HG02798 (cell line): ENCODE measurements at regions not wholly inside any gene's neighbourhood (a gene's known extent, or its start where the extent isn't known, plus 50 kb on each side); places are given as distances from the start of the nearest gene placed in this dataset.

Source experiments
- ATAC-seq: cut with Tn5 transposase; IDR thresholded peaks from one replicate; pipeline ENCODE4 v1.9.1; 2021; ENCODE audit warnings: mild to moderate bottlenecking; ENCODE audit not compliant: unreplicated experiment, poor library complexity

GRCh38 chr4:28916585-28916984 lies 1803.6 kb upstream of the PCDH7 start:
- ATAC-seq = no peak

GRCh38 chr4:28918871-28919270 lies 1801.3 kb upstream of the PCDH7 start:
- ATAC-seq = no peak

- no peak for ATAC-seq
Observed at GRCh38 chr4:28921886-28922285, 1798.3 kb upstream of the PCDH7 start.

GRCh38 chr4:28926156-28926555 lies 1794.0 kb upstream of the PCDH7 start:
- ATAC-seq = no peak

- no peak for ATAC-seq
Observed at GRCh38 chr4:28942631-28943030, 1777.5 kb upstream of the PCDH7 start.

GRCh38 chr4:28947374-28947773 lies 1772.8 kb upstream of the PCDH7 start:
- no peak for ATAC-seq

GRCh38 chr4:28948501-28948900 lies 1771.7 kb upstream of the PCDH7 start:
- no peak for ATAC-seq

- ATAC-seq = no peak
Observed at GRCh38 chr4:28966982-28967381, 1753.2 kb upstream of the PCDH7 start.

- no peak for ATAC-seq
Observed at GRCh38 chr4:28973587-28974350, 1746.4 kb upstream of the PCDH7 start.

- no peak for ATAC-seq
Observed at GRCh38 chr4:28976369-28976768, 1743.8 kb upstream of the PCDH7 start.

GRCh38 chr4:29002151-29002550 lies 1718.0 kb upstream of the PCDH7 start:
- ATAC-seq = no peak

- no peak for ATAC-seq
Observed at GRCh38 chr4:29005838-29006237, 1714.3 kb upstream of the PCDH7 start.

GRCh38 chr4:29009908-29010307 lies 1710.3 kb upstream of the PCDH7 start:
- ATAC-seq = no peak

- no peak for ATAC-seq
Observed at GRCh38 chr4:29013341-29013740, 1706.8 kb upstream of the PCDH7 start.

GRCh38 chr4:29014555-29014954 lies 1705.6 kb upstream of the PCDH7 start:
- ATAC-seq = no peak

GRCh38 chr4:29033703-29034102 lies 1686.5 kb upstream of the PCDH7 start:
- ATAC-seq = no peak

- ATAC-seq = no peak
Observed at GRCh38 chr4:29037501-29037900, 1682.7 kb upstream of the PCDH7 start.

- ATAC-seq = no peak
Observed at GRCh38 chr4:29043411-29043810, 1676.8 kb upstream of the PCDH7 start.

- ATAC-seq = no peak
Observed at GRCh38 chr4:29046186-29046585, 1674.0 kb upstream of the PCDH7 start.

GRCh38 chr4:29046781-29047180 lies 1673.4 kb upstream of the PCDH7 start:
- ATAC-seq = no peak

- ATAC-seq = no peak
Observed at GRCh38 chr4:29047341-29048041, 1672.7 kb upstream of the PCDH7 start.
